SK-N-MC (cell line): ENCODE measurements at regions not wholly inside any gene's neighbourhood (a gene's known extent, or its start where the extent isn't known, plus 50 kb on each side); places are given as distances from the start of the nearest gene placed in this dataset.
A peak's percentile ranks its signal among the peaks of the same experiment; 100 is the strongest.
"Not testable (repeated sequence)": the region's sequence is repeated elsewhere in the genome, so short reads cannot be mapped to it uniquely, and the experiment has no call there.

Experiments
- DNase-seq: peaks from one replicate; pipeline ENCODE4 v3.0.0-alpha.2; 2011; ENCODE audit warnings: low read depth, low spot score
- H3K27ac ChIP-seq: fragments of 200-600 bp; sonication (generic); 2 replicates; pipeline ENCODE4 v1.5.1; 2016; ENCODE audit warnings: mixed run types
- H3K36me3 ChIP-seq: fragments of 200-600 bp; sonication (generic); 2 replicates; pipeline ENCODE4 v1.6.1; 2017; ENCODE audit warnings: antibody characterized with exemption, low read length, mixed read lengths; ENCODE audit not compliant: insufficient read depth
- H3K4me3 ChIP-seq: fragments of 200-600 bp; sonication (generic); 2 replicates; pipeline ENCODE4 v1.5.1; 2016
- H3K9ac ChIP-seq: fragments of 200-600 bp; sonication (generic); 2 replicates; pipeline ENCODE4 v1.8.0; 2017; ENCODE audit warnings: mixed run types, mixed read lengths; ENCODE audit not compliant: insufficient read length
- H3K9me3 ChIP-seq: fragments of 200-600 bp; sonication (generic); 2 replicates; pipeline ENCODE4 v1.6.1; 2017; ENCODE audit warnings: low read depth, mild to moderate bottlenecking, antibody characterized with exemption, low read length, moderate library complexity, mixed read lengths
- EZH2 ChIP-seq: fragments of 200-600 bp; sonication (generic); IDR thresholded peaks from one replicate; pipeline ENCODE4 v1.6.1; 2017; ENCODE audit warnings: antibody characterized with exemption
- FOXP2 ChIP-seq: optimal IDR thresholded peaks from 2 replicates; pipeline ENCODE3; 2011; ENCODE audit warnings: mild to moderate bottlenecking, moderate library complexity; ENCODE audit not compliant: insufficient read depth; ENCODE audit errors: extremely low read length, control extremely low read depth
- POLR2AphosphoS5 ChIP-seq: IDR thresholded peaks from 2 replicates; pipeline ENCODE4 v1.6.1; 2012; ENCODE audit warnings: mild to moderate bottlenecking, low read depth, low read length, borderline replicate concordance

- H3K36me3 ChIP-seq: no peaks in the 10 kb centered on the region
- TF ChIP-seq EZH2 (no peak), FOXP2 (no peak)
- no peak overlapping the region for H3K27ac ChIP-seq
- H3K4me3 ChIP-seq: no peak overlapping the region
- H3K9ac ChIP-seq: no peak overlapping the region
- no peaks in the 10 kb centered on the region for H3K9me3 ChIP-seq
- no peak for DNase-seq
Measured at GRCh38 chr2:192398236-192398635, 203.5 kb upstream of the TMEFF2 start.

GRCh38 chr2:192394605-192395004 lies 199.9 kb upstream of the TMEFF2 start:
- no peak overlapping the region for H3K27ac ChIP-seq
- TF ChIP-seq POLR2AphosphoS5 (no peak), FOXP2 (no peak), EZH2 (no peak)
- no peak overlapping the region for H3K9ac ChIP-seq
- H3K4me3 ChIP-seq: no peak overlapping the region
- H3K9me3 ChIP-seq: no peaks in the 10 kb centered on the region
- DNase-seq: no peak
- H3K36me3 ChIP-seq: no peaks in the 10 kb centered on the region

DNA sequence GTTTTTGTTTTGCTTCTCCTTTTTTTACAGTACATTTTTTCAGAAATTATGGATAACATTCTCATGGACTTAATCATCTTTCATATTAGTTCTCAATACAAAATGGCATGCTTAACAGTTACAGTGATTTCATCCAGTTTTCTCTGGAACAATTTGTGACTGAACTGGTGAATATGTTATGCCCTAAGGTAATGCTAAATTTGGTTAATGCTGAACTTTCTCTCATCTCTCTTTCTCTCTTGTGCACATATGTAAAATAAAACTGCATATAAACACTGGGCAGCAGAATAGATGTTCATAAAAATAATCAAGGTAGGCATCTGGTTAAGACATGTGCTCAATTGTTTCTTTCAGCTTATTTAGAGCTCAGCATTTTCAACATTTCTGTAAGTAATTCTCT lies 196.3 kb upstream of the TMEFF2 start:
- no peaks in the 10 kb centered on the region for H3K9me3 ChIP-seq
- no peak overlapping the region for H3K27ac ChIP-seq
- H3K4me3 ChIP-seq: no peak overlapping the region
- TF ChIP-seq EZH2 (no peak), FOXP2 (no peak), POLR2AphosphoS5 (no peak)
- DNase-seq: no peak
- no peaks in the 10 kb centered on the region for H3K36me3 ChIP-seq
- H3K9ac ChIP-seq: no peak overlapping the region

DNA sequence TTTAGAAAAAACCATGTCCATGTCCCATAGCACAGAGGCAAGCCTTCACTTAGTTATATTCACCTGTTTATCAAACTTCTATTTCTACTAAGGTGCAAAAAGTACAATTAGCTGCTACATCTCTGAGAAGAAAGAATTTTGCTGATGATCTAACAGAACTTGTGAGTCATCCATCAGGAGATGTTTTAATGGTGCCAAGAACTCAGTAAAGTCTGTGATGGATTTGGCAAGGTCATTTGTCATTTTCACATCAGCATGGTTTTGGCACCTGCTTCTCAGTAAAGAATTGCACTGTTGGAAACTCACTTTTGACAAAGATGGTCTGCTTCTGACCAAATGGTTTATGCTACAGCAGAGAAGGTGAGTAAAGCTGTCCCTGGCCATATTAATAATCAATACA lies 195.7 kb upstream of the TMEFF2 start:
- H3K9ac ChIP-seq: no peak overlapping the region
- TF ChIP-seq POLR2AphosphoS5 (no peak), EZH2 (no peak), FOXP2 (no peak)
- H3K27ac ChIP-seq: no peak overlapping the region
- no peak for DNase-seq
- H3K9me3 ChIP-seq: no peaks in the 10 kb centered on the region
- H3K4me3 ChIP-seq: no peak overlapping the region
- no peaks in the 10 kb centered on the region for H3K36me3 ChIP-seq

GRCh38 chr2:192384191-192384590 lies 189.5 kb upstream of the TMEFF2 start:
- not testable (repeated sequence) for H3K36me3 ChIP-seq, H3K9me3 ChIP-seq, H3K27ac ChIP-seq, H3K9ac ChIP-seq, H3K4me3 ChIP-seq, DNase-seq

DNA sequence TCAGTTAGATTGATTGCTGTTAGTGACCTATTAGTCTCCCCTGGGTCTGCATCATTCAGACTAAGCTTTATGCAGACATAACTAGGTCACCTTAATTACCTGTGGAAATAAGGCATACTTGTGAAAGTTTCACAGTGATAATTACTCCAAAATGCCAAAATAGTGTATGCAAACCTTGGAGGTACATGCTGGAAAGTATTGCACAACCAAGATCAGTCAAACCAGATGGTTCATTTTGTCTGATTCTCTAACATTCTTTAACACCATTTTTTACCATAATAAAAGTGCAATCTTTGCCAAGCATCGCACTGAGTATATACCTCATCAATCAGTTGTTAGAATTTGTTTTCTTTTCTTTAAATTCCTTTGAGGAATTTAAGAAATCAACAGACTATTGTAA lies 186.3 kb upstream of the TMEFF2 start:
- H3K4me3 ChIP-seq: no peak overlapping the region
- H3K9ac ChIP-seq: no peak overlapping the region
- DNase-seq: no peak
- H3K9me3 ChIP-seq: no peaks in the 10 kb centered on the region
- no peak overlapping the region for H3K27ac ChIP-seq
- TF ChIP-seq EZH2: no peak
- no peak for TF ChIP-seq POLR2AphosphoS5
- H3K36me3 ChIP-seq: no peaks in the 10 kb centered on the region

DNA sequence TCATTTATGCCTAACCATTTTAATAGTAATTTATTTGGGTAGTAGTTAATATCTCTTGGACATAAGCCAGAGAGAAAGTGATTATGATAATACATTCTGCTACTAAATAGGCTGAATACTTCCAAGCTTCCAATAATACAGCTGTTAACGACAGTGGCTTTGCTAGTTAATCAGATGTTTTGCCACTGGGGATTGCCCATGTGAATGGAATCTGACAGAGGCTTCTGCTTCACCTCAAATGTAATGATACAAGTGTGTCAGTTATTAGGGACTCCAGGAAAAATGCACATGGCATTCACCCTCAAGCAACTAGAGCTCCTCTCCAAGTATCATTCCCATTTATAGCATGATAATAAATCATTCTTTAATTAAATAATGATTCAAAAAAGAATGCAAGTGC lies 185.0 kb upstream of the TMEFF2 start:
- Histone ChIP-seq H3K9me3 (no peaks in the 10 kb centered on the region), H3K27ac (peak overlapping the region; percentile 62), H3K9ac (no peak overlapping the region), H3K4me3 (peak overlapping the region; percentile 8), H3K36me3 (no peaks in the 10 kb centered on the region)
- TF ChIP-seq EZH2 (no peak), POLR2AphosphoS5 (peak; percentile 45; the same call in 1 of the 2 replicates)
- peak; percentile 71 for DNase-seq

DNA sequence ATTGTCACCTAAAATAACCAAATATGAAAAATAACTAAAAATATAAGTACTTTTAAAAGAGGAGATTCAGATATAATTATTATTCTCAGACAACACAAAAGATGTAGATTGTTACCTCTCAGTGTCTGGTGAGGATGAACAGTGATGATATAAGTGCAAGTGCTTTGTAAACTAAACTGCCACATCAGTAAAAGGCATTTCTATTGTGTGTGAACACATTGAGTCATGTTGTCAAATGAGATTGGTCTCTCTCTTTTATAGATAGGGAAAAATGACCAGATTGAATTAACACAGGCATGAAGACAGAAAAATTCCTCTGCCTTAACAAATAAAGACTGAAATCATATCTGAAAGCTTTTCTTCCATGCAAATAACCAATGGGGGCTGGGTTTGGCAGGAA lies 182.4 kb upstream of the TMEFF2 start:
- DNase-seq: no peak
- Histone ChIP-seq H3K9me3 (no peaks in the 10 kb centered on the region), H3K9ac (no peak overlapping the region), H3K36me3 (no peaks in the 10 kb centered on the region), H3K4me3 (no peak overlapping the region), H3K27ac (peak overlapping the region; percentile 44)
- TF ChIP-seq FOXP2: no peak
- TF ChIP-seq POLR2AphosphoS5: no peak

DNA sequence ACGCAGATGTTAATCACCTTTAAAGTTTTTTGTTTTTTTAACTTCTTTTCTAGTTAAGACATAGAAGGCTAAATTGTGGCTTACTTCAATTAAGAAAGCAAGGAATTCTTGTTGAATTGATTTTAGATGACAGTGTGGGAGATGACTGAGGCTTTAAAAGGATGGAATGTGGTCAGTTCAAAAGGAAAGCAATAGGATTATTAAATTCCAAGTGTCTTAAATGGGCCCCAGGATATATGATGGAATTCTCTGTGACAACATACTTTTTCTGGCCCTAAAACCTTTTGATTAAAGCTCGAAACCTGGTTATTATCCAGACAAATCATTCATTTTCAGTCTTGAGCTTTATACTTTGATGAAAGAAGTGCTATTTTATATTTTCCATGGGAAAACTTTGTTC lies 179.0 kb upstream of the TMEFF2 start:
- Histone ChIP-seq H3K9ac (no peak overlapping the region), H3K9me3 (no peaks in the 10 kb centered on the region), H3K27ac (no peak overlapping the region), H3K36me3 (no peaks in the 10 kb centered on the region), H3K4me3 (no peak overlapping the region)
- no peak for DNase-seq
- no peak for TF ChIP-seq FOXP2
- no peak for TF ChIP-seq POLR2AphosphoS5
- no peak for TF ChIP-seq EZH2
